Retinal pigment epithelial cell (primary cell): ENCODE measurements at regions not wholly inside any gene's neighbourhood (a gene's known extent, or its start where the extent isn't known, plus 50 kb on each side); places are given as distances from the start of the nearest gene placed in this dataset.

Experiments
- DNase-seq: peaks from one replicate; pipeline ENCODE4 v3.0.0-alpha.2; 2010; ENCODE audit warnings: low read depth
- H3K4me3 ChIP-seq: 2 replicates; pipeline ENCODE4 v1.5.1; 2011; ENCODE audit warnings: mild to moderate bottlenecking, low read length, control low read depth, moderate library complexity
- CTCF ChIP-seq: conservative IDR thresholded peaks from 2 replicates; pipeline ENCODE4 v1.5.1; 2011; ENCODE audit warnings: low read depth, low read length, control low read depth, inconsistent platforms

GRCh38 chr6:40973304-40973703 is 65.7 kb downstream of the UNC5CL start:
- no peak overlapping the region for H3K4me3 ChIP-seq
- no peak for TF ChIP-seq CTCF
- no peak for DNase-seq

GRCh38 chr6:40972814-40973213 is 66.2 kb downstream of the UNC5CL start:
- TF ChIP-seq CTCF: no peak
- no peak for DNase-seq
- no peak overlapping the region for H3K4me3 ChIP-seq

GRCh38 chr6:40972190-40972589 is 66.8 kb downstream of the UNC5CL start:
- no peak for TF ChIP-seq CTCF
- DNase-seq: no peak
- no peak overlapping the region for H3K4me3 ChIP-seq

GRCh38 chr6:40968620-40969164 is 70.3 kb downstream of the UNC5CL start:
- TF ChIP-seq CTCF: no peak
- H3K4me3 ChIP-seq: no peak overlapping the region
- DNase-seq: no peak

- H3K4me3 ChIP-seq: no peak overlapping the region
- no peak for DNase-seq
- TF ChIP-seq CTCF: no peak
Observed at GRCh38 chr6:40966860-40967259, 72.2 kb downstream of the UNC5CL start.

- no peak for DNase-seq
- TF ChIP-seq CTCF: no peak
- no peak overlapping the region for H3K4me3 ChIP-seq
Observed at GRCh38 chr6:40965046-40965445, 74.0 kb downstream of the UNC5CL start.

- TF ChIP-seq CTCF: no peak
- H3K4me3 ChIP-seq: no peak overlapping the region
- DNase-seq: no peak
Observed at GRCh38 chr6:40963019-40963418, 76.0 kb downstream of the UNC5CL start.
